Liver (tissue), 3 donors: ENCODE measurements at regions not wholly inside any gene's neighbourhood (a gene's known extent, or its start where the extent isn't known, plus 50 kb on each side); places are given as distances from the start of the nearest gene placed in this dataset.

Experiments
- EGR1 ChIP-seq, 2 donors: IDR thresholded peaks; 2 replicates each; pipeline ENCODE4 v1.6.1; 2016 to 2018; ENCODE audit warnings: antibody characterized with exemption in 2 of 2, low read depth in 2 of 2
- FOXA1 ChIP-seq: IDR thresholded peaks from 2 replicates; pipeline ENCODE4 v1.6.1; 2016; ENCODE audit warnings: antibody characterized with exemption
- GABPA ChIP-seq, 2 donors: IDR thresholded peaks in 1 of 2; conservative IDR thresholded peaks in 1 of 2; 2 replicates each; pipeline ENCODE4 v1.6.1; 2016; ENCODE audit warnings: antibody characterized with exemption in 2 of 2, mild to moderate bottlenecking in 1 of 2, moderate library complexity in 1 of 2
- MAX ChIP-seq: IDR thresholded peaks from 2 replicates; pipeline ENCODE4 v1.6.1; 2016; ENCODE audit warnings: antibody characterized with exemption
- SP1 ChIP-seq: IDR thresholded peaks from 2 replicates; pipeline ENCODE4 v1.6.1; 2018; ENCODE audit warnings: antibody characterized with exemption, mild to moderate bottlenecking
- TAF1 ChIP-seq: conservative IDR thresholded peaks from 2 replicates; pipeline ENCODE4 v1.6.1; 2016; ENCODE audit warnings: antibody characterized with exemption, mild to moderate bottlenecking
- TF ChIP-seq, protein P1 (sequence below): fragments of 150-350 bp; IDR thresholded peaks from 2 replicates; pipeline ENCODE4 v1.5.1; 2017; ENCODE audit warnings: improper control_type of control experiment, low read depth, low read length; ENCODE audit not compliant: missing input control
- donor health status: healthy.
- donor health status: healthy.

- TF ChIP-seq, protein P1, sequence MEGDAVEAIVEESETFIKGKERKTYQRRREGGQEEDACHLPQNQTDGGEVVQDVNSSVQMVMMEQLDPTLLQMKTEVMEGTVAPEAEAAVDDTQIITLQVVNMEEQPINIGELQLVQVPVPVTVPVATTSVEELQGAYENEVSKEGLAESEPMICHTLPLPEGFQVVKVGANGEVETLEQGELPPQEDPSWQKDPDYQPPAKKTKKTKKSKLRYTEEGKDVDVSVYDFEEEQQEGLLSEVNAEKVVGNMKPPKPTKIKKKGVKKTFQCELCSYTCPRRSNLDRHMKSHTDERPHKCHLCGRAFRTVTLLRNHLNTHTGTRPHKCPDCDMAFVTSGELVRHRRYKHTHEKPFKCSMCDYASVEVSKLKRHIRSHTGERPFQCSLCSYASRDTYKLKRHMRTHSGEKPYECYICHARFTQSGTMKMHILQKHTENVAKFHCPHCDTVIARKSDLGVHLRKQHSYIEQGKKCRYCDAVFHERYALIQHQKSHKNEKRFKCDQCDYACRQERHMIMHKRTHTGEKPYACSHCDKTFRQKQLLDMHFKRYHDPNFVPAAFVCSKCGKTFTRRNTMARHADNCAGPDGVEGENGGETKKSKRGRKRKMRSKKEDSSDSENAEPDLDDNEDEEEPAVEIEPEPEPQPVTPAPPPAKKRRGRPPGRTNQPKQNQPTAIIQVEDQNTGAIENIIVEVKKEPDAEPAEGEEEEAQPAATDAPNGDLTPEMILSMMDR = no peak
- no peak for TF ChIP-seq GABPA (IDR thresholded peaks at IDR 0.05 in 1 of 2, conservative IDR thresholded peaks at IDR 0.05 in 1 of 2)
- no peak for TF ChIP-seq TAF1
- TF ChIP-seq FOXA1 = no peak
- no peak for TF ChIP-seq EGR1 (IDR thresholded peaks at IDR 0.05; ENCODE audit: low read depth in 2 of 2)
- TF ChIP-seq SP1 = no peak
- TF ChIP-seq MAX = no peak
Observed at GRCh38 chr20:20832715-20833114, 120.3 kb upstream of the RALGAPA2 start.
